ENCODE measurements at regions not wholly inside any gene's neighbourhood (a gene's known extent, or its start where the extent isn't known, plus 50 kb on each side); places are given as distances from the start of the nearest gene placed in this dataset.

DNA sequence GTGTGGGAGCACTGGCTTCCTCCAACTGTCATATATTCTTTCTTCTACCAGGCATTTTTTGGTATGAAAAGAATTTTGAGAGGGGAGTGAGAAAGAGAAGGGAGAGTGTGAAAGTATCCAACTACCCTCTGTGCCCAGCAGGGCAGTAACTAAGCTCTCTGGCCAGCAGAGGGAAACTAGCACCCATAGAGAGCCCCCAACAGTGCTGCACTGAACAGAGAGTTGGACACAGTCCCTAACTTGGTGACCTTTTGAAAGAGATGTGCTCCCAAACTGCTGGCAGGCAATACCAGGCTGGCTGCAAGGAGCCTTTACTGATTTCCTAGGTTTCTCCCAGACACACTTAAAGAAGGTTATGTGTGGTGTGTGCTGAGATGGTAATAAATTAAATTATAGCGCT, 118.8 kb upstream of the PBX1 start:
- TF ChIP-seq, protein P1, sequence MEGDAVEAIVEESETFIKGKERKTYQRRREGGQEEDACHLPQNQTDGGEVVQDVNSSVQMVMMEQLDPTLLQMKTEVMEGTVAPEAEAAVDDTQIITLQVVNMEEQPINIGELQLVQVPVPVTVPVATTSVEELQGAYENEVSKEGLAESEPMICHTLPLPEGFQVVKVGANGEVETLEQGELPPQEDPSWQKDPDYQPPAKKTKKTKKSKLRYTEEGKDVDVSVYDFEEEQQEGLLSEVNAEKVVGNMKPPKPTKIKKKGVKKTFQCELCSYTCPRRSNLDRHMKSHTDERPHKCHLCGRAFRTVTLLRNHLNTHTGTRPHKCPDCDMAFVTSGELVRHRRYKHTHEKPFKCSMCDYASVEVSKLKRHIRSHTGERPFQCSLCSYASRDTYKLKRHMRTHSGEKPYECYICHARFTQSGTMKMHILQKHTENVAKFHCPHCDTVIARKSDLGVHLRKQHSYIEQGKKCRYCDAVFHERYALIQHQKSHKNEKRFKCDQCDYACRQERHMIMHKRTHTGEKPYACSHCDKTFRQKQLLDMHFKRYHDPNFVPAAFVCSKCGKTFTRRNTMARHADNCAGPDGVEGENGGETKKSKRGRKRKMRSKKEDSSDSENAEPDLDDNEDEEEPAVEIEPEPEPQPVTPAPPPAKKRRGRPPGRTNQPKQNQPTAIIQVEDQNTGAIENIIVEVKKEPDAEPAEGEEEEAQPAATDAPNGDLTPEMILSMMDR (IDR thresholded peaks at IDR 0.05; ENCODE audit: extremely low read depth in 1 of 2, insufficient read depth in 1 of 2, low read depth in 1 of 2, low read length in 2 of 2), result peak in 1 of 2 donors; percentile 1
- no peak for TF ChIP-seq POLR2A (IDR thresholded peaks at IDR 0.05; ENCODE audit: low read depth, low read length)
- TF ChIP-seq POLR2AphosphoS5 (IDR thresholded peaks at IDR 0.05; ENCODE audit: insufficient read depth, low read depth, low read length), result no peak
- TF ChIP-seq EZH2 (IDR thresholded peaks at IDR 0.05; ENCODE audit: borderline replicate concordance, low read depth, low read length, severe bottlenecking), result no peak
- TF ChIP-seq, protein P2, sequence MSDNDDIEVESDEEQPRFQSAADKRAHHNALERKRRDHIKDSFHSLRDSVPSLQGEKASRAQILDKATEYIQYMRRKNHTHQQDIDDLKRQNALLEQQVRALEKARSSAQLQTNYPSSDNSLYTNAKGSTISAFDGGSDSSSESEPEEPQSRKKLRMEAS (IDR thresholded peaks at IDR 0.05; ENCODE audit: insufficient read depth, insufficient read length), result no peak
